Central memory CD8-positive, alpha-beta T cell (primary cell): ENCODE measurements at regions not wholly inside any gene's neighbourhood (a gene's known extent, or its start where the extent isn't known, plus 50 kb on each side); places are given as distances from the start of the nearest gene placed in this dataset.

Source experiments
- ATAC-seq: fragments of 150-1000 bp; cut with Tn5 transposase; replicated peaks from 2 replicates; pipeline ENCODE4 v1.10.0; 2022; ENCODE audit warnings: mild to moderate bottlenecking, moderate FRiP score, moderate number of reproducible peaks; ENCODE audit not compliant: poor library complexity, severe bottlenecking; ENCODE audit errors: extremely low read depth
- DNase-seq, 2 donors: peaks; one replicate each; pipeline ENCODE4 v3.0.0; 2021; ENCODE audit warnings: low spot score in 2 of 2
- H3K27ac Mint-ChIP-seq: one replicate; pipeline ENCODE4 v1.8.0; 2022; ENCODE audit warnings: low read depth, mild to moderate bottlenecking, moderate library complexity, mixed read lengths
- H3K27me3 Mint-ChIP-seq: one replicate; pipeline ENCODE4 v1.8.0; 2022; ENCODE audit warnings: mixed read lengths
- H3K36me3 Mint-ChIP-seq: one replicate; pipeline ENCODE4 v1.8.0; 2022; ENCODE audit warnings: mild to moderate bottlenecking, moderate library complexity, mixed read lengths; ENCODE audit not compliant: insufficient read depth
- H3K4me1 Mint-ChIP-seq: one replicate; pipeline ENCODE4 v1.8.0; 2022; ENCODE audit warnings: mixed read lengths
- H3K4me3 Mint-ChIP-seq: one replicate; pipeline ENCODE4 v1.8.0; 2022; ENCODE audit warnings: mild to moderate bottlenecking, moderate library complexity, mixed read lengths
- H3K9me3 Mint-ChIP-seq: one replicate; pipeline ENCODE4 v1.8.0; 2022; ENCODE audit warnings: mixed read lengths

- H3K27me3 Mint-ChIP-seq: no peaks in the 10 kb centered on the region
- no peaks in the 10 kb centered on the region for H3K4me1 Mint-ChIP-seq
- H3K9me3 Mint-ChIP-seq: no peaks in the 10 kb centered on the region
- peaks cover 2% of the 10 kb centered on the region for H3K36me3 Mint-ChIP-seq
- DNase-seq: no peak
- no peak for ATAC-seq
- no peak overlapping the region for H3K4me3 Mint-ChIP-seq
- H3K27ac Mint-ChIP-seq: no peak overlapping the region
Measured at GRCh38 chr7:18191341-18191740, 163.7 kb upstream of the PRPS1L1 start.

DNA sequence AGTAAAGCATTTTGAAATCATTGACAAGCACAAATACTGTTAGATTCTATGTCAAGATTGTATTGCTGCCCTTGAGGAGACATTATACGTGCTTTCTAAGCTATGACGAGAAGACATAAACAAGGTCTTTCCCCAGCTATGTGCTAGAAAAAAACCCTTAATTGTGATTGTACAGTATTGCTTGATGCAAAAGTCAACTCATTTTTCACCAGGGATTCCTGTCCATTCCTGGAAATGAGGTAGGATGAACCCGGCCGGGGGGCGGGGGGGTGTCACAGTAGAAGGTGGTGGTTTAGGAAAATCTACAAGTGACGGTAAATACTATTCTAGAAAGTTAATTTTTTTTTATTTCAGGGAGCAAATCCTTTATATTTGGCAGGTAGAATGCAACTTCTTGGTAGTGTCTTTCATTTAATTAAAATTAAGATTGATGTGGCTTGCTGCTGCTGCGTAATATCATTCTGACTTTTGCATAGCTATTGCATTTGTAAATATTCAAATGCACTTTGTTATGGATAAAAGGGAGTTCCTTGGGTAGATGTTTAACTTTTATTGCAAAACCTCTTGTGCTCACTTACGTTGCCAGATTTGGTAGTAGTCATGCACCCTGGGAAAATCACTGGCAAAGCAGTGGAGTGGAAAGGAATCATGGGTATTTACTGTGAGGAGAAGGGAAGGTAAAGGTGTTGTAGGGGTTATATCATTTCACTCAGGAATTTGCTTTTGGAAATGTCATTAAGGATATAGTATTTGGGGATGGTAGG lies 164.4 kb upstream of the PRPS1L1 start:
- Mint-ChIP-seq H3K27me3 (no peaks in the 10 kb centered on the region), H3K9me3 (no peaks in the 10 kb centered on the region), H3K4me1 (no peaks in the 10 kb centered on the region), H3K4me3 (no peak overlapping the region), H3K36me3 (peaks cover 2% of the 10 kb centered on the region), H3K27ac (no peak overlapping the region)
- ATAC-seq (no peak), DNase-seq (no peak)

- Mint-ChIP-seq H3K36me3 (peaks cover 1% of the 10 kb centered on the region), H3K4me3 (no peak overlapping the region), H3K9me3 (no peaks in the 10 kb centered on the region), H3K27me3 (no peaks in the 10 kb centered on the region), H3K4me1 (no peaks in the 10 kb centered on the region), H3K27ac (no peak overlapping the region)
- ATAC-seq (no peak), DNase-seq (no peak)
Measured at GRCh38 chr7:18194616-18195015, 167.0 kb upstream of the PRPS1L1 start.

GRCh38 chr7:18196638-18197037 lies 169.0 kb upstream of the PRPS1L1 start:
- no peak overlapping the region for H3K27ac Mint-ChIP-seq
- no peaks in the 10 kb centered on the region for H3K36me3 Mint-ChIP-seq
- H3K4me3 Mint-ChIP-seq: no peak overlapping the region
- no peak for DNase-seq
- no peak for ATAC-seq
- no peaks in the 10 kb centered on the region for H3K9me3 Mint-ChIP-seq
- no peaks in the 10 kb centered on the region for H3K27me3 Mint-ChIP-seq
- H3K4me1 Mint-ChIP-seq: peaks cover 4% of the 10 kb centered on the region

GRCh38 chr7:18198868-18199267 lies 171.2 kb upstream of the PRPS1L1 start:
- no peaks in the 10 kb centered on the region for H3K36me3 Mint-ChIP-seq
- no peak for ATAC-seq

DNA sequence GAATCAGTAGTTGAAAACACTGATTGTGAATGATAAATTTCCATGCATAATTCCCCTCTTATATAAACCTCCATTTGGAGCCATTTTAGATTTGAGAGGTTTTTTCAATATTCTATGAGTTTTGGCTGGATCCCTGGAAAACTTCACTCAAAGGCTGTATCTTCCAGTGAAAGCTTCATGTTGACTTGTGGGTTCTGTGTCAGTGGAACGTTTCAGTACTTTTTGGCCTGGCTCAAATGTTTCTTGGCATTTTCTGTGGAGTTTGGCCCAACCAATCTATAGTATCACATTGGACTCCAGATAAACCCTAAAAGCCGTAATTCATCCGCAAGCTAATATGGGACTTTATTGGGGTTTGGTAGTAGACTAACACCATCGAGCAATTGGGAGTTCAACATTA lies 172.6 kb upstream of the PRPS1L1 start:
- Mint-ChIP-seq H3K27ac (no peak overlapping the region), H3K27me3 (no peaks in the 10 kb centered on the region), H3K36me3 (no peaks in the 10 kb centered on the region), H3K9me3 (no peaks in the 10 kb centered on the region), H3K4me1 (peaks cover 26% of the 10 kb centered on the region), H3K4me3 (no peak overlapping the region)
- ATAC-seq (no peak), DNase-seq (no peak)

More at GRCh38 chr7:18198868-18199267, 171.2 kb upstream of the PRPS1L1 start:
- no peak overlapping the region for H3K27ac Mint-ChIP-seq
- H3K4me1 Mint-ChIP-seq: peaks cover 25% of the 10 kb centered on the region
- no peaks in the 10 kb centered on the region for H3K9me3 Mint-ChIP-seq
- no peak for DNase-seq
- no peaks in the 10 kb centered on the region for H3K27me3 Mint-ChIP-seq
- H3K4me3 Mint-ChIP-seq: no peak overlapping the region

- Mint-ChIP-seq H3K27ac (no peak overlapping the region), H3K27me3 (no peaks in the 10 kb centered on the region), H3K36me3 (no peaks in the 10 kb centered on the region), H3K4me1 (peaks cover 26% of the 10 kb centered on the region), H3K4me3 (no peak overlapping the region), H3K9me3 (no peaks in the 10 kb centered on the region)
- DNase-seq: no peak
- ATAC-seq: no peak
Measured at GRCh38 chr7:18200855-18201254, 173.2 kb upstream of the PRPS1L1 start.

GRCh38 chr7:18201350-18201749 lies 173.7 kb upstream of the PRPS1L1 start:
- ATAC-seq: no peak
- Mint-ChIP-seq H3K9me3 (no peaks in the 10 kb centered on the region), H3K36me3 (no peaks in the 10 kb centered on the region), H3K27ac (no peak overlapping the region), H3K4me3 (no peak overlapping the region), H3K27me3 (no peaks in the 10 kb centered on the region), H3K4me1 (peaks cover 26% of the 10 kb centered on the region)
- no peak for DNase-seq

- no peak for ATAC-seq
- DNase-seq: no peak
- H3K4me1 Mint-ChIP-seq: peaks cover 26% of the 10 kb centered on the region
- H3K27ac Mint-ChIP-seq: peak overlapping the region; percentile 57
- no peaks in the 10 kb centered on the region for H3K27me3 Mint-ChIP-seq
- no peaks in the 10 kb centered on the region for H3K36me3 Mint-ChIP-seq
- H3K4me3 Mint-ChIP-seq: no peak overlapping the region
- H3K9me3 Mint-ChIP-seq: no peaks in the 10 kb centered on the region
Measured at GRCh38 chr7:18202315-18203045, 174.8 kb upstream of the PRPS1L1 start.

- Mint-ChIP-seq H3K27me3 (no peaks in the 10 kb centered on the region), H3K9me3 (no peaks in the 10 kb centered on the region), H3K27ac (no peak overlapping the region), H3K36me3 (no peaks in the 10 kb centered on the region), H3K4me1 (peaks cover 25% of the 10 kb centered on the region), H3K4me3 (no peak overlapping the region)
- ATAC-seq (no peak), DNase-seq (no peak)
Measured at GRCh38 chr7:18206331-18206730, 178.7 kb upstream of the PRPS1L1 start.

GRCh38 chr7:18208921-18209320 lies 181.3 kb upstream of the PRPS1L1 start:
- H3K36me3 Mint-ChIP-seq: no peaks in the 10 kb centered on the region
- H3K27ac Mint-ChIP-seq: no peak overlapping the region
- no peak overlapping the region for H3K4me3 Mint-ChIP-seq
- ATAC-seq (no peak), DNase-seq (no peak)
- H3K27me3 Mint-ChIP-seq: no peaks in the 10 kb centered on the region
- H3K9me3 Mint-ChIP-seq: no peaks in the 10 kb centered on the region
- peaks cover under 1% of the 10 kb centered on the region for H3K4me1 Mint-ChIP-seq

GRCh38 chr7:18210377-18210776 lies 182.7 kb upstream of the PRPS1L1 start:
- ATAC-seq (no peak), DNase-seq (no peak)
- H3K27me3 Mint-ChIP-seq: no peaks in the 10 kb centered on the region
- H3K36me3 Mint-ChIP-seq: no peaks in the 10 kb centered on the region
- no peaks in the 10 kb centered on the region for H3K9me3 Mint-ChIP-seq
- H3K27ac Mint-ChIP-seq: no peak overlapping the region
- H3K4me1 Mint-ChIP-seq: no peaks in the 10 kb centered on the region
- no peak overlapping the region for H3K4me3 Mint-ChIP-seq

DNA sequence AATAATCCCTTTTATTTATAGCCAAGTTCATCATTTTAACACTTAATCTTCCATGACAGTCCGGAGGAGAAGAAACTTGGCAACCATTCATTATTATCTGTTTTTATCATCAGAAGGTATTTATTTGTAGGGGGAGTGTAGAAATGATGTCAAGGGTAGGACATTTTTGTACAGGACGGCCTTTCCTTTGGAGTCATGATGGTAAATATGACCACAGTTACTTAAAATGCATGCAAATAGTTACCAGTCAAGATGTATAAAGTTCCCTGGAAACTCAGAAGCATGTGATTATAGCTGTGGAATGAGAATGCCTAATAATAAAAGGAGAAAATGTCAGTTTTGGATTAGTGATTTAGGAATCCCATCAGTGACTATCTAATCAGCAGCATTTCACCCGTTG lies 183.1 kb upstream of the PRPS1L1 start:
- no peak overlapping the region for H3K4me3 Mint-ChIP-seq
- no peaks in the 10 kb centered on the region for H3K4me1 Mint-ChIP-seq
- no peak overlapping the region for H3K27ac Mint-ChIP-seq
- DNase-seq: no peak
- peaks cover under 1% of the 10 kb centered on the region for H3K36me3 Mint-ChIP-seq
- no peak for ATAC-seq
- H3K27me3 Mint-ChIP-seq: no peaks in the 10 kb centered on the region
- no peaks in the 10 kb centered on the region for H3K9me3 Mint-ChIP-seq
